HUES48 (cell line): ENCODE measurements at regions not wholly inside any gene's neighbourhood (a gene's known extent, or its start where the extent isn't known, plus 50 kb on each side); places are given as distances from the start of the nearest gene placed in this dataset.

Source experiments
- H3K27ac ChIP-seq: one replicate; pipeline ENCODE4 v1.7.0; 2013; ENCODE audit warnings: low read depth, low read length, inconsistent platforms
- H3K27me3 ChIP-seq: 2 replicates; pipeline ENCODE4 v1.6.1; 2013; ENCODE audit warnings: mild to moderate bottlenecking, low read length; ENCODE audit not compliant: control insufficient read depth, insufficient read depth
- H3K36me3 ChIP-seq: 2 replicates; pipeline ENCODE4 v1.6.1; 2013; ENCODE audit warnings: low read length; ENCODE audit not compliant: control insufficient read depth, insufficient read depth
- H3K4me1 ChIP-seq: 2 replicates; pipeline ENCODE4 v1.6.1; 2013; ENCODE audit warnings: mild to moderate bottlenecking, low read length; ENCODE audit not compliant: control insufficient read depth, insufficient read depth
- H3K4me3 ChIP-seq: 2 replicates; pipeline ENCODE4 v1.5.1; 2013; ENCODE audit warnings: mild to moderate bottlenecking, low read depth, low read length
- H3K9ac ChIP-seq: 2 replicates; pipeline ENCODE4 v1.6.1; 2013; ENCODE audit warnings: mild to moderate bottlenecking, low read depth, low read length, moderate library complexity
- H3K9me3 ChIP-seq: 2 replicates; pipeline ENCODE4 v1.6.1; 2013; ENCODE audit warnings: low read length; ENCODE audit not compliant: control insufficient read depth, insufficient read depth

DNA sequence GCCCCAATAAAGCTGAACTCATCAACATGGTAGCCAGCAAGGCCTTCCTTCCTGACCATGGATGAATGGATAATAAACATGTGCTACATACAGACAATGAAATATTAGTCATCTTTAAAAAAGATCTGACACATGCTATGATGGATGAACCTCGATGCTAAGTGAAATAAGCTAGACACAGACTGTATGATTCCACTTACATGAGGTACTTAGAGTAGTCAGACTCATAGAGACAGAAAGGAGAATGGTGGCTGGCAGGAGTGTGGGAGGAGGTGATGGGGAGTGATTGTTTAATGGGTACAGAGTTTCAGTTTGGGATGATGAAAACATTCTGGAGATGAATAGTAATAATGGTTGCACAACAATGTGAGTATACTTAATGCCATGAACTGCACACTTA, 114.1 kb upstream of the SORCS3 start:
- Histone ChIP-seq H3K4me1 (no peaks in the 10 kb centered on the region), H3K27me3 (no peaks in the 10 kb centered on the region), H3K36me3 (no peaks in the 10 kb centered on the region), H3K9me3 (no peaks in the 10 kb centered on the region), H3K27ac (no peak overlapping the region), H3K4me3 (no peak overlapping the region), H3K9ac (no peak overlapping the region)

DNA sequence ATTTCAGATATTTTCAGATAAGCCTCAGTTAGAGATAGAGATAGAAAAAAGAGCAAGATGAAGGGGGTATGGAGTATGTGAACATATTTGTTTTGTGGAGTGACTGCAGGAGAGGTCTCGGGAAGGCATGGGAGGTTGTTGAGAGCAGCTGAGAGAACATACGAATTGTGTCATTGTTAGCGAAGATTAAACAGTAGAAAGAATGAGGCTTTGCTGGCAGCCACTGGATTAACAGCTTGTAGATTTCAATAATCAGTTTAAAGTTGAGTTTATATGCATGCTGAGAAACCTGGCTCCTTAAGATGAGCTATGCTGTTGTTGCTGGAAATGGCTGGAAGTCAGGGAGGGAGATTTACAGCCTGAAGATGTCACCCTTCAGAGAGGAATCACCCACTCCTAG, 100.9 kb upstream of the SORCS3 start:
- no peaks in the 10 kb centered on the region for H3K9me3 ChIP-seq
- H3K9ac ChIP-seq = no peak overlapping the region
- H3K36me3 ChIP-seq = no peaks in the 10 kb centered on the region
- no peak overlapping the region for H3K4me3 ChIP-seq
- no peaks in the 10 kb centered on the region for H3K27me3 ChIP-seq
- peaks cover 6% of the 10 kb centered on the region for H3K4me1 ChIP-seq
- H3K27ac ChIP-seq = no peak overlapping the region

DNA sequence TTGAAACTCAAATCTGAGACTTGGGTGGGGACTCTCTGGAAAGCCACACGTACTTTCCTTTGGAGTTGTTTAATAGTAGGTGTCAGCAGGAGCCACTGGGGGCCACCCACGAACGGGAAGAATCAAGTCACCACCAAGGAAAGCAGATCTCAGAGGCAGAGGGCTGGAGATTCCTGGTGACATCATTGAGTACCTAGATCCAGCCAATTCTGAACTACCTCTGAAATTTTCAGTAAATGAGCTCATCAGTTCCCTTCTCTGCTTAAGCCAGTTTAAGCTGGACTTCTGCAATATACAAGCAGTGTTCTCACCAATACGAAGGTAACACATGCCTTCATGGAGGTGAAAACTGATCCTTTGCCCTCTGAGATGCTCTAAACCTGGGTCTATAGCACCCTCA, 99.3 kb upstream of the SORCS3 start:
- Histone ChIP-seq H3K4me3 (no peak overlapping the region), H3K36me3 (no peaks in the 10 kb centered on the region), H3K9ac (no peak overlapping the region), H3K27ac (no peak overlapping the region), H3K27me3 (no peaks in the 10 kb centered on the region), H3K4me1 (peaks cover 6% of the 10 kb centered on the region), H3K9me3 (no peaks in the 10 kb centered on the region)

DNA sequence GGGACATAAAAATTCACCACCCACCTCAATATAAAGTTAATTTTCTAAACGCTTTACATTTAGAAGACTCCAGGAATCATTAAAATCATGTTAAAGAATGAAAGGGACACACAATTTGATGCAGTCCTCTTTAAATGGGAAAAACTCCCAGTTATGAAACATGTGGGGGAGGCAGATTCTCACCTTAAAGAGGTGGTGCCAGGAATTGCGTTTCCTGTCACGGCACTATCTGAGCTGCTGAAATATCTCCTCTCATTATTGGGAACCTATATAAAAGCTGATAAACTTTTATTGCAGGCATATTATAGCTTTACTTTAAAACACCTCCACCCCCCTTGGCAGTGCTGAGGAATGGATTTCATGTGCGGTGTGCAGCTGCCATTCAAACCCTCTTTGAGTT, 94.8 kb upstream of the SORCS3 start:
- no peaks in the 10 kb centered on the region for H3K27me3 ChIP-seq
- no peak overlapping the region for H3K27ac ChIP-seq
- H3K36me3 ChIP-seq = no peaks in the 10 kb centered on the region
- no peaks in the 10 kb centered on the region for H3K9me3 ChIP-seq
- peaks cover 6% of the 10 kb centered on the region for H3K4me1 ChIP-seq
- H3K9ac ChIP-seq = no peak overlapping the region
- no peak overlapping the region for H3K4me3 ChIP-seq

DNA sequence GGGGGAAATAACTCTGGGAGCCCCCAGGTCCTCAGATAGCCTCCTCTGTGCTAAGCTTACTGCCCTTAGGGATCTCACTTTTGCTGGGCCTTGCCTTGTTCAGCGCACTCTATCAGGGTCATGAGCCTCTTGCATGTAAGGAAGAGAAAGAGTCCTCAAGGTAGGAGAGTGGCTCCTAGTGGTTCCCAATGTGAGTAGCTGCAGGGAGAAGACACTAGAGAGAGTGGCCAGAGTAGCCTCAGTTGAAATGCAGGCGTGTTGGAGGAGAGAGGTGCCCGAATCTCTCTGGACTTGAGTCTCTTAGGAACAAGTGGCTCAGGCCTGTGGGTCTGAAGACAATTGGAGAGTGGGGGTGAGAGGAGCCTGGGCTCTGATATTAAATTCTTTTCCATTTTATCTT, 94.3 kb upstream of the SORCS3 start:
- Histone ChIP-seq H3K27me3 (no peaks in the 10 kb centered on the region), H3K4me1 (peaks cover 6% of the 10 kb centered on the region), H3K4me3 (no peak overlapping the region), H3K9ac (no peak overlapping the region), H3K27ac (no peak overlapping the region), H3K9me3 (no peaks in the 10 kb centered on the region), H3K36me3 (no peaks in the 10 kb centered on the region)

DNA sequence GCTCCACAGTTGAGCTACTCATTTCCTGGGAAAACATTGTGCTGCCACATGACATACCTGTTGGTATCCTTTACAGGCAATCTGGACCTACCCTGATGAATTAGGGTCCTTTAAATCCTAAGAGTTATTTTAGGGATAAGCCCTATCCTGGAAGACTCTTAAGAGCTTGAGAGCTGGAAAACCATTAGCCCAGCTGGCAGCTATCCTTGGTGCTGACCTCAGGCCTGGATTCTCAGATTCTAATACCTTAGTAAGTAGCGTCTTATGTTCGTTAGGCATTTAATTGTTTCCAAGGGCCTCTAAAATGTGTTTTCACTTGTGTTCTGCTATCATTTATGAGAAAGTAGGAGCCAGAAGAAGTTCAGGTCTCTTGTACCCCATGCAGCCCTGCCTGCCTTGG, 93.0 kb upstream of the SORCS3 start:
- H3K36me3 ChIP-seq = no peaks in the 10 kb centered on the region
- peaks cover 3% of the 10 kb centered on the region for H3K4me1 ChIP-seq
- no peak overlapping the region for H3K9ac ChIP-seq
- no peaks in the 10 kb centered on the region for H3K27me3 ChIP-seq
- no peak overlapping the region for H3K27ac ChIP-seq
- H3K4me3 ChIP-seq = no peak overlapping the region
- H3K9me3 ChIP-seq = no peaks in the 10 kb centered on the region

DNA sequence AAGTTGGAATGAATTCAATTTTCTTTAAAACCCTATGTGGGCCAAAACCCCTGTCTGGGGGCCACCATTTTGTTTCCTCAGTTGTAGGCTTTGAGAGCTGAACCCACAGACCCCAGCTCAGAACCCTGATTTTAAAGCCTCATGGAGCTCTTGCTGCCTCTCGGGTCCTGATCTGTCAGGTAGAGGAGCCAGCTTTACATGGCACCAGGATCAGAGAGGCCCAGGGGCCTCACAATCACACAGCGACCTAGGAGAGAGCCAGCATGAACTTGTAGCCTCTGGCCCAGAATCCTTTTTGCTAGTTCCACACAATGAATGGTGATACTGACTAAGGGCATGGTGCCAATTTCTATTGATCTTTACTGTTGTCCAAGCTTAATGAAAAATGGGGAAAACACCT, 84.3 kb upstream of the SORCS3 start:
- Histone ChIP-seq H3K9me3 (no peaks in the 10 kb centered on the region), H3K4me1 (no peaks in the 10 kb centered on the region), H3K36me3 (no peaks in the 10 kb centered on the region), H3K9ac (no peak overlapping the region), H3K27ac (no peak overlapping the region), H3K4me3 (no peak overlapping the region), H3K27me3 (no peaks in the 10 kb centered on the region)

DNA sequence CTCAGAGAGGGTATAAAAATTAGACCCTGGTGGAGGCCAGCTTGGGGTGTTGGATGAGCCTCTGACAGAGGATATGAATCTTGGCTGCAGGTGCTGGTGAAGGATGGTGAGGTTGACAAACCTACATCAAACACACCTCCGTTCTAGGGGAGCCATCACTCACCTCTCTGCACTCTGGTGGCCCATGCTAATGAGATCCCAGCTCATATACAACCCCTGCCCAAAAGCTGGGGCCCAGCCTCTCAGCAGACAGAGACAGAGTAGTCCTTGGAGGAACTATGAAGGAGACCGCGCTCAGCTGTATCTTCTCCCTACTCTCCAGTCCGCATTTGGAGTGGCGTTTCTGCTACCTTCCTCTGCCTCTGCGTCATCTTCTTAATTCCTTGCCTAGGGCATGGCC, 83.1 kb upstream of the SORCS3 start:
- H3K27ac ChIP-seq = no peak overlapping the region
- H3K9ac ChIP-seq = no peak overlapping the region
- H3K36me3 ChIP-seq = no peaks in the 10 kb centered on the region
- H3K4me1 ChIP-seq = no peaks in the 10 kb centered on the region
- no peaks in the 10 kb centered on the region for H3K27me3 ChIP-seq
- no peak overlapping the region for H3K4me3 ChIP-seq
- no peaks in the 10 kb centered on the region for H3K9me3 ChIP-seq

DNA sequence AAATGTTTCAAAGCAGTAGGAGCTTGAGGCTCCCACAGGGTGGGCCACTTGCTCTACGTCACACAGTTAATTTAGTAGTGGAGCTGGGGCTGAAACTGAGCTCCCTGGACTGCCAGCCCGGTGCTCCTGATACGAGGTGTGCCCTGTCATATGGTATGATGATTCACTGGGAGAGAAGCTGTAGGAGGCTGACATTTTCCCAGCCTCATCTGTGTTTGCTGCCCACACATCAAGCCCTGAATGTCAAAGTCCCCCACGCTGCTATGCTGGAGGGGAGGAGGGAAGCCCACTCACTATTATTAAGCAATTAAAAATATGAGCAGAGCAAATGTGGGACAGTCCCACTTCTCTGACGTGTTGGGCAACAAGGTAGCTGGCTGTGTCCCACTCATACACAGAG, 81.2 kb upstream of the SORCS3 start:
- H3K36me3 ChIP-seq = no peaks in the 10 kb centered on the region
- H3K9me3 ChIP-seq = no peaks in the 10 kb centered on the region
- no peak overlapping the region for H3K9ac ChIP-seq
- H3K4me1 ChIP-seq = no peaks in the 10 kb centered on the region
- no peak overlapping the region for H3K27ac ChIP-seq
- no peaks in the 10 kb centered on the region for H3K27me3 ChIP-seq
- H3K4me3 ChIP-seq = no peak overlapping the region

DNA sequence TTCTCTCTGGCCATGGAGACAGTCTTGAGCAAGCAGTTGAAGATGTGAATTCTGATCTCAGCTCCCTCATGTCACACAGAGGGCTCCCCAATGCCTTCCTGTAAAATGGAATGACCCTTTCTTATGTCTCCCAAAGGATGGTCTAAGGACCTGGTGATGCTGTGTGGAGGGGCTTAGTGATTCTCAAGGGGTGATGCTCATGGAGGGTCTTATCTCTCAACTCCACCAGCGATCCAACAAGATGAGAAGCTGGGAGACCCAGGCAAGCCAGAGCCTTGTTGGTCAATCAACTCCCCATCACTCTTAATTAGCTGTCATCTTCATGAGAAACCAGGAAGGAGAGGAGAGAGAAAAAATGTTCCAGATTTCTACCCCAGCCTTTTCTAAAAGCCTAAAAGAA, 78.0 kb upstream of the SORCS3 start:
- Histone ChIP-seq H3K4me3 (no peak overlapping the region), H3K9me3 (no peaks in the 10 kb centered on the region), H3K36me3 (no peaks in the 10 kb centered on the region), H3K27me3 (no peaks in the 10 kb centered on the region), H3K4me1 (no peaks in the 10 kb centered on the region), H3K27ac (no peak overlapping the region), H3K9ac (no peak overlapping the region)

DNA sequence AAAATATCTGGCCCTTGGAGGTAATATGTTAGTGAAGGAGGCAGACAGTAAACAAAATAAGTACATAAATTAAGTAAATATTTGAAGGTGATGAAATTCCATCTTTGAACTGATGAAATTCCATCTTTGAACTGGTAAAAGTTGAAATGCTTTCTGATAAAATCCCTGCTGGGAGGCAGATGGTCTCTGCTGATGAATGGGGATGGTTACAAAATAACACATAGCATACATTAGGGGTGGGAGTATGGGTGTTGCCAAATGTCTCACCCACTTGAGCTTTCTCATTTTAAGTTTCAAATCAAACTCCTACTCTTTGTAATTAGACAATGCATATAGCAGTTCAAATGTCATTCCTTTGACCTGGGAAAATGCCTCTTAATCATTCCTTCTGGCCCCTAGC, 77.5 kb upstream of the SORCS3 start:
- H3K27ac ChIP-seq = no peak overlapping the region
- H3K4me3 ChIP-seq = no peak overlapping the region
- no peaks in the 10 kb centered on the region for H3K27me3 ChIP-seq
- H3K36me3 ChIP-seq = no peaks in the 10 kb centered on the region
- H3K4me1 ChIP-seq = no peaks in the 10 kb centered on the region
- no peaks in the 10 kb centered on the region for H3K9me3 ChIP-seq
- no peak overlapping the region for H3K9ac ChIP-seq

DNA sequence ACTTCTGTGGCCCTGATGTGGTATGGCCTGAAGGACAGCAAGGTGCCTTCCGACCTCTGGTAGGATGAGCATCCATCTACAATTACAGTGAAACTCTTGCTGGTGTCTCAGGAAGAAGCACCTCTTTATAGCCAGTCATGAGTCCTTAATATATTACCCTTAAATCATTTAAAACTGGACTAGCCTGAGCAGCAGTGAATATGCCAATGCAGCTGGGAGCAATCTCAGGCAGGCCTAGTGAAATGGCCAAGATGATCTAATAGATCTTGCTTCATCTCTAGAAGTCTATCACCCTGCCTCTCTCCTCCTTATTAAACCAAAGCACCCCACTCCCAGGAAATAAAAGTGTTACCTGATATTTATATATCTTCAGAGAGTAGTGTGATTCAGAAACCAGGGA, 66.7 kb upstream of the SORCS3 start:
- Histone ChIP-seq H3K9ac (no peak overlapping the region), H3K9me3 (no peaks in the 10 kb centered on the region), H3K27me3 (no peaks in the 10 kb centered on the region), H3K4me3 (no peak overlapping the region), H3K4me1 (no peaks in the 10 kb centered on the region), H3K36me3 (no peaks in the 10 kb centered on the region), H3K27ac (no peak overlapping the region)
